Peyer's patch (tissue), 4 donors: ENCODE measurements at regions not wholly inside any gene's neighbourhood (a gene's known extent, or its start where the extent isn't known, plus 50 kb on each side); places are given as distances from the start of the nearest gene placed in this dataset.

Experiments used
- CTCF ChIP-seq, 6 experiments: fragments of 450-650 bp in 4 of 6; fragments of 200-600 bp in 2 of 6; sonication (generic) in 1 of 6; IDR thresholded peaks; one replicate each; pipeline ENCODE4 v1.5.1; 2017 to 2019; ENCODE audit warnings: antibody characterized with exemption in 6 of 6, mild to moderate bottlenecking in 3 of 6, moderate library complexity in 1 of 6
- POLR2A ChIP-seq, 2 donors: fragments of 450-650 bp; IDR thresholded peaks; one replicate each; pipeline ENCODE4 v1.5.1; 2017; ENCODE audit warnings: antibody characterized with exemption in 2 of 2, mild to moderate bottlenecking in 2 of 2, moderate library complexity in 2 of 2

- TF ChIP-seq CTCF (IDR thresholded peaks at IDR 0.05), result no peak
- no peak for TF ChIP-seq POLR2A (IDR thresholded peaks at IDR 0.05)
Observed at GRCh38 chr9:119033596-119033995, 335.6 kb downstream of the BRINP1 start.
